Mesendoderm (in vitro differentiated cells): ENCODE measurements at regions not wholly inside any gene's neighbourhood (a gene's known extent, or its start where the extent isn't known, plus 50 kb on each side); places are given as distances from the start of the nearest gene placed in this dataset.

ENCODE experiments used
- DNase-seq: peaks from one replicate; pipeline ENCODE4 v3.0.0; 2013
- H2AK5ac ChIP-seq: 2 replicates; pipeline ENCODE4 v1.6.1; 2013; ENCODE audit warnings: low read length, inconsistent platforms
- H2BK120ac ChIP-seq: 2 replicates; pipeline ENCODE4 v1.6.1; 2013; ENCODE audit warnings: low read depth, mild to moderate bottlenecking, low read length, moderate library complexity, mixed read lengths
- H2BK15ac ChIP-seq: replicated peaks from 2 replicates; pipeline ENCODE4 v1.6.1; 2013; ENCODE audit warnings: low read depth, mild to moderate bottlenecking, moderate library complexity
- H2BK5ac ChIP-seq: 2 replicates; pipeline ENCODE4 v1.6.1; 2013; ENCODE audit warnings: low read length, inconsistent platforms
- H3K18ac ChIP-seq: 2 replicates; pipeline ENCODE4 v1.6.1; 2013; ENCODE audit warnings: mild to moderate bottlenecking, low read length, mixed read lengths
- H3K23ac ChIP-seq: one replicate; pipeline ENCODE4 v1.6.1; 2013; ENCODE audit warnings: low read length
- H3K27ac ChIP-seq: 2 replicates; pipeline ENCODE4 v1.5.1; 2013; ENCODE audit warnings: low read depth, mild to moderate bottlenecking, inconsistent platforms, low read length, moderate library complexity
- H3K27me3 ChIP-seq: 2 replicates; pipeline ENCODE4 v1.6.1; 2013; ENCODE audit warnings: low read length, control low read depth, mild to moderate bottlenecking, inconsistent platforms; ENCODE audit not compliant: insufficient read depth, poor library complexity
- H3K36me3 ChIP-seq: 2 replicates; pipeline ENCODE4 v1.6.1; 2013; ENCODE audit warnings: low read length, inconsistent platforms; ENCODE audit not compliant: control insufficient read depth, insufficient read depth
- H3K4ac ChIP-seq: one replicate; pipeline ENCODE4 v1.6.1; 2013; ENCODE audit warnings: low read depth, mild to moderate bottlenecking, low read length, moderate library complexity
- H3K4me1 ChIP-seq: 2 replicates; pipeline ENCODE4 v1.6.1; 2013; ENCODE audit warnings: low read depth, low read length, inconsistent platforms; ENCODE audit not compliant: control insufficient read depth
- H3K4me2 ChIP-seq: 2 replicates; pipeline ENCODE4 v1.6.1; 2013; ENCODE audit warnings: low read length
- H3K4me3 ChIP-seq: 2 replicates; pipeline ENCODE4 v1.5.1; 2013; ENCODE audit warnings: mild to moderate bottlenecking, low read length
- H3K56ac ChIP-seq: one replicate; pipeline ENCODE4 v1.6.1; 2013; ENCODE audit warnings: low read length
- H3K79me1 ChIP-seq: 2 replicates; pipeline ENCODE4 v1.6.1; 2013; ENCODE audit warnings: low read length, inconsistent platforms
- H3K79me2 ChIP-seq: 2 replicates; pipeline ENCODE4 v1.6.1; 2013; ENCODE audit warnings: mild to moderate bottlenecking, low read length; ENCODE audit not compliant: control insufficient read depth, insufficient read depth
- H3K9ac ChIP-seq: 2 replicates; pipeline ENCODE4 v1.6.1; 2013; ENCODE audit warnings: low read length, inconsistent platforms
- H4K5ac ChIP-seq: one replicate; pipeline ENCODE4 v1.6.1; 2013; ENCODE audit warnings: low read length
- H4K8ac ChIP-seq: one replicate; pipeline ENCODE4 v1.6.1; 2013; ENCODE audit warnings: low read depth, mild to moderate bottlenecking, control low read depth, low read length, moderate library complexity
- WGBS: extraction: QIAGEN DNeasy Blood & Tissue Kit; methylation state at CpG from one replicate; pipeline ENCODE4 v1.1.7; 2013; ENCODE audit warnings: low lambda C conversion rate, missing lambda C conversion rate; ENCODE audit not compliant: insufficient coverage; ENCODE audit errors: extremely low coverage; 5-methylcytosine and 5-hydroxymethylcytosine counted together

- no peak overlapping the region for H2BK5ac ChIP-seq
- H3K27me3 ChIP-seq, result no peaks in the 10 kb centered on the region
- no peak overlapping the region for H3K56ac ChIP-seq
- no peaks in the 10 kb centered on the region for H3K79me1 ChIP-seq
- no peak overlapping the region for H3K9ac ChIP-seq
- no peak overlapping the region for H2BK15ac ChIP-seq
- H2AK5ac ChIP-seq, result no peak overlapping the region
- WGBS, result no CpG with 5 or more reads among the region's 1 CpG
- H4K8ac ChIP-seq, result no peak overlapping the region
- H3K4me2 ChIP-seq, result no peak overlapping the region
- no peak overlapping the region for H3K4ac ChIP-seq
- no peak overlapping the region for H2BK120ac ChIP-seq
- H3K23ac ChIP-seq, result no peak overlapping the region
- H3K36me3 ChIP-seq, result no peaks in the 10 kb centered on the region
- DNase-seq, result no peak
- no peak overlapping the region for H3K27ac ChIP-seq
- no peak overlapping the region for H3K4me3 ChIP-seq
- H3K4me1 ChIP-seq, result no peaks in the 10 kb centered on the region
- no peak overlapping the region for H3K18ac ChIP-seq
- no peak overlapping the region for H4K5ac ChIP-seq
- H3K79me2 ChIP-seq, result no peaks in the 10 kb centered on the region
These were observed 323.5 kb downstream of the VPS13C start for GRCh38 chr15:61736790-61737189.

- Histone ChIP-seq H3K4me3 (no peak overlapping the region), H3K23ac (no peak overlapping the region), H2BK15ac (no peak overlapping the region), H2BK120ac (no peak overlapping the region), H3K27ac (no peak overlapping the region), H3K18ac (no peak overlapping the region), H3K56ac (no peak overlapping the region), H3K9ac (no peak overlapping the region), H4K8ac (no peak overlapping the region), H2BK5ac (no peak overlapping the region), H4K5ac (no peak overlapping the region), H3K4me1 (no peaks in the 10 kb centered on the region), H3K79me2 (no peaks in the 10 kb centered on the region), H3K4me2 (no peak overlapping the region), H3K79me1 (no peaks in the 10 kb centered on the region), H3K27me3 (no peaks in the 10 kb centered on the region), H3K4ac (no peak overlapping the region), H3K36me3 (no peaks in the 10 kb centered on the region), H2AK5ac (no peak overlapping the region)
- WGBS, result no CpG with 5 or more reads among the region's 3 CpGs
- DNase-seq, result no peak
These were observed 329.1 kb downstream of the VPS13C start for GRCh38 chr15:61731099-61731498.

GRCh38 chr15:61729646-61730045 lies 330.6 kb downstream of the VPS13C start:
- H3K36me3 ChIP-seq, result no peaks in the 10 kb centered on the region
- DNase-seq, result no peak
- no peaks in the 10 kb centered on the region for H3K79me1 ChIP-seq
- H2BK15ac ChIP-seq, result no peak overlapping the region
- H3K4me1 ChIP-seq, result peaks cover 9% of the 10 kb centered on the region
- no peak overlapping the region for H3K4me3 ChIP-seq
- H3K27ac ChIP-seq, result no peak overlapping the region
- H3K79me2 ChIP-seq, result no peaks in the 10 kb centered on the region
- H3K4ac ChIP-seq, result no peak overlapping the region
- H2BK120ac ChIP-seq, result no peak overlapping the region
- no peak overlapping the region for H3K18ac ChIP-seq
- H3K23ac ChIP-seq, result no peak overlapping the region
- no peak overlapping the region for H3K9ac ChIP-seq
- H3K56ac ChIP-seq, result no peak overlapping the region
- H3K4me2 ChIP-seq, result no peak overlapping the region
- H4K8ac ChIP-seq, result no peak overlapping the region
- WGBS, result no CpG with 5 or more reads among the region's 2 CpGs
- no peak overlapping the region for H2AK5ac ChIP-seq
- no peak overlapping the region for H2BK5ac ChIP-seq
- no peak overlapping the region for H4K5ac ChIP-seq
- H3K27me3 ChIP-seq, result no peaks in the 10 kb centered on the region

- WGBS, result no CpG with 5 or more reads among the region's 7 CpGs
- H3K27me3 ChIP-seq, result no peaks in the 10 kb centered on the region
- no peak overlapping the region for H3K18ac ChIP-seq
- H3K4me2 ChIP-seq, result no peak overlapping the region
- peaks cover 9% of the 10 kb centered on the region for H3K4me1 ChIP-seq
- H3K4ac ChIP-seq, result no peak overlapping the region
- no peaks in the 10 kb centered on the region for H3K36me3 ChIP-seq
- no peak overlapping the region for H3K56ac ChIP-seq
- H2AK5ac ChIP-seq, result no peak overlapping the region
- no peak overlapping the region for H3K4me3 ChIP-seq
- H2BK15ac ChIP-seq, result no peak overlapping the region
- H3K79me2 ChIP-seq, result no peaks in the 10 kb centered on the region
- no peak overlapping the region for H3K23ac ChIP-seq
- peak; percentile 62 for DNase-seq
- H4K8ac ChIP-seq, result no peak overlapping the region
- no peak overlapping the region for H4K5ac ChIP-seq
- H3K9ac ChIP-seq, result no peak overlapping the region
- H2BK5ac ChIP-seq, result no peak overlapping the region
- H2BK120ac ChIP-seq, result no peak overlapping the region
- H3K79me1 ChIP-seq, result no peaks in the 10 kb centered on the region
- H3K27ac ChIP-seq, result no peak overlapping the region
These were observed 334.1 kb downstream of the VPS13C start for GRCh38 chr15:61726166-61726565.

- DNase-seq, result no peak
- Histone ChIP-seq H2BK5ac (no peak overlapping the region), H2AK5ac (no peak overlapping the region), H3K79me2 (no peaks in the 10 kb centered on the region), H3K79me1 (no peaks in the 10 kb centered on the region), H3K56ac (no peak overlapping the region), H3K27me3 (no peaks in the 10 kb centered on the region), H4K8ac (no peak overlapping the region), H3K36me3 (no peaks in the 10 kb centered on the region), H3K4ac (no peak overlapping the region), H4K5ac (no peak overlapping the region), H3K18ac (no peak overlapping the region), H3K4me2 (no peak overlapping the region), H3K4me1 (peaks cover 9% of the 10 kb centered on the region), H2BK120ac (no peak overlapping the region), H3K9ac (no peak overlapping the region), H3K23ac (no peak overlapping the region), H2BK15ac (no peak overlapping the region), H3K27ac (no peak overlapping the region), H3K4me3 (no peak overlapping the region)
- WGBS, result no CpG with 5 or more reads among the region's 3 CpGs
These were observed 335.0 kb downstream of the VPS13C start for GRCh38 chr15:61725251-61725650.

GRCh38 chr15:61724251-61724939 lies 335.9 kb downstream of the VPS13C start:
- Histone ChIP-seq H2AK5ac (no peak overlapping the region), H3K4me2 (no peak overlapping the region), H2BK5ac (no peak overlapping the region), H3K27ac (no peak overlapping the region), H2BK15ac (no peak overlapping the region), H4K5ac (no peak overlapping the region), H3K27me3 (no peaks in the 10 kb centered on the region), H3K79me1 (no peaks in the 10 kb centered on the region), H4K8ac (no peak overlapping the region), H3K4ac (no peak overlapping the region), H3K56ac (no peak overlapping the region), H3K9ac (no peak overlapping the region), H3K36me3 (no peaks in the 10 kb centered on the region), H2BK120ac (no peak overlapping the region), H3K18ac (no peak overlapping the region), H3K4me3 (no peak overlapping the region), H3K4me1 (peaks cover 9% of the 10 kb centered on the region), H3K79me2 (no peaks in the 10 kb centered on the region), H3K23ac (no peak overlapping the region)
- DNase-seq, result no peak
- WGBS, result no CpG with 5 or more reads among the region's 12 CpGs
